Gastroesophageal sphincter (tissue), 4 donors: ENCODE measurements at regions not wholly inside any gene's neighbourhood (a gene's known extent, or its start where the extent isn't known, plus 50 kb on each side); places are given as distances from the start of the nearest gene placed in this dataset.

Experiments
- ATAC-seq: fragments of 150-250 bp; one replicate; pipeline ENCODE4 v1.9.1; 2016; ENCODE audit warnings: mild to moderate bottlenecking, moderate library complexity
- H3K27ac ChIP-seq, 4 donors: fragments of 200-600 bp; sonication (generic) in 3 of 4; 1 replicate in 3 of 4; 2 replicates in 1 of 4; pipeline ENCODE4 v1.5.1; 2016 to 2019
- H3K27me3 ChIP-seq: fragments of 200-600 bp; sonication (generic); one replicate; pipeline ENCODE4 v1.5.1; 2019
- H3K36me3 ChIP-seq, 2 donors: fragments of 200-600 bp; sonication (generic); one replicate each; pipeline ENCODE4 v1.5.1; 2019; ENCODE audit warnings: control low read depth in 1 of 2
- H3K4me1 ChIP-seq, 3 donors: fragments of 200-600 bp; sonication (generic); 1 replicate in 2 of 3; 2 replicates in 1 of 3; pipeline ENCODE4 v1.5.1; 2016 to 2019; ENCODE audit warnings: control low read depth in 2 of 3
- H3K4me3 ChIP-seq, 2 donors: fragments of 200-600 bp; sonication (generic); one replicate each; pipeline ENCODE4 v1.5.1; 2019; ENCODE audit warnings: mild to moderate bottlenecking in 1 of 2, moderate library complexity in 1 of 2
- H3K9me3 ChIP-seq, 3 donors: fragments of 200-600 bp; sonication (generic); one replicate each; pipeline ENCODE4 v1.5.1; 2017 to 2019; ENCODE audit warnings: control low read depth in 2 of 3
- CTCF ChIP-seq, 4 experiments: fragments of 200-600 bp in 2 of 4; fragments of 450-650 bp in 2 of 4; sonication (generic) in 1 of 4; IDR thresholded peaks; one replicate each; pipeline ENCODE4 v1.5.1; 2017 to 2019; ENCODE audit warnings: antibody characterized with exemption in 4 of 4, mild to moderate bottlenecking in 2 of 4, moderate library complexity in 2 of 4
- EP300 ChIP-seq: sonication (generic); formaldehyde crosslinking; IDR thresholded peaks from one replicate; pipeline ENCODE4 v1.6.1; 2017; ENCODE audit warnings: antibody characterized with exemption, mild to moderate bottlenecking
- POLR2A ChIP-seq, 2 donors: fragments of 450-650 bp; IDR thresholded peaks; one replicate each; pipeline ENCODE4 v1.6.1; 2017; ENCODE audit warnings: antibody characterized with exemption in 2 of 2, mild to moderate bottlenecking in 2 of 2, moderate library complexity in 1 of 2
- POLR2AphosphoS5 ChIP-seq: sonication (generic); formaldehyde crosslinking; IDR thresholded peaks from one replicate; pipeline ENCODE4 v1.6.1; 2017; ENCODE audit warnings: antibody characterized with exemption
- WGBS, 2 donors: methylation state at CpG; one replicate each; pipeline ENCODE4 v1.1.5; 2018; ENCODE audit warnings: low coverage in 1 of 2; 5-methylcytosine and 5-hydroxymethylcytosine counted together

- Histone ChIP-seq H3K4me3 (no peak overlapping the region), H3K27me3 (no peaks in the 10 kb centered on the region), H3K36me3 (peaks cover 0 to 10% of the 10 kb centered on the region in 2 donors), H3K4me1 (no peaks in the 10 kb centered on the region), H3K27ac (no peak overlapping the region), H3K9me3 (no peaks in the 10 kb centered on the region)
- TF ChIP-seq POLR2AphosphoS5: no peak
- TF ChIP-seq CTCF (IDR thresholded peaks at IDR 0.05): no peak
- no peak for TF ChIP-seq EP300
- TF ChIP-seq POLR2A (IDR thresholded peaks at IDR 0.05): no peak
- ATAC-seq: no peak
Observed at GRCh38 chr15:62663547-62663946, 379.0 kb upstream of the TPM1 start.

GRCh38 chr15:62665449-62665848, 377.1 kb upstream of the TPM1 start:
- no peak overlapping the region for H3K27ac ChIP-seq
- peaks cover 0 to 11% of the 10 kb centered on the region in 2 donors for H3K36me3 ChIP-seq
- H3K4me3 ChIP-seq: no peak overlapping the region
- TF ChIP-seq POLR2AphosphoS5: no peak
- no peaks in the 10 kb centered on the region for H3K4me1 ChIP-seq
- WGBS, 2 donors: 46 to 74% methylated on average over 4 of the region's 4 CpGs
- ATAC-seq: no peak
- H3K27me3 ChIP-seq: no peaks in the 10 kb centered on the region
- no peaks in the 10 kb centered on the region for H3K9me3 ChIP-seq

DNA sequence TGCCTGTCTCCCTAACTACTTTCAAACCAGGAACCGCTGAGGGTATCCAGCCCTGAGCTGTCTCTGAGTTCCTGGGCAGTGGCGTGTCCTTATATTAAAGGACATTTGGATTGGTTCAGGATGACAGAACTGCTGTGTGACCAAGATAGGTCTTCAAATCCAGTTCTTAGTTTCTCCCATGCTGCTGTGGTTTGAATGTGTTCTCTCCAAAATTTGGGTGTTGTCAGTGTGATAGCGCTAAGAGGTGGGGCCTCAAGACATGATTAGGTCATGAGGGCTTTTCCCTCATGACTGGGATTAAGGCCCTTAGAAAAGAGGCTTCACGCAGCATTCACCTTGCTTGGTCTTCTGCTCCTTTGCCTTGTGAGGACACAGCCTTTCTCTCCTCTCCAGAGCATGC, 376.5 kb upstream of the TPM1 start:
- no peak for ATAC-seq
- H3K27me3 ChIP-seq: no peaks in the 10 kb centered on the region
- peaks cover 0 to 11% of the 10 kb centered on the region in 2 donors for H3K36me3 ChIP-seq
- TF ChIP-seq EP300 (no peak), POLR2AphosphoS5 (no peak), CTCF (IDR thresholded peaks at IDR 0.05) (no peak), POLR2A (IDR thresholded peaks at IDR 0.05) (no peak)
- no peak overlapping the region for H3K27ac ChIP-seq
- no peaks in the 10 kb centered on the region for H3K4me1 ChIP-seq
- H3K9me3 ChIP-seq: no peaks in the 10 kb centered on the region
- 89 to 100% methylated on average over 3 to 4 of the region's 4 CpGs for WGBS, 2 donors
- H3K4me3 ChIP-seq: no peak overlapping the region

GRCh38 chr15:62672268-62672667, 370.3 kb upstream of the TPM1 start:
- Histone ChIP-seq H3K27ac (no peak overlapping the region), H3K36me3 (peaks cover 0 to 33% of the 10 kb centered on the region in 2 donors), H3K4me3 (no peak overlapping the region), H3K27me3 (no peaks in the 10 kb centered on the region), H3K9me3 (no peaks in the 10 kb centered on the region), H3K4me1 (no peaks in the 10 kb centered on the region)
- TF ChIP-seq CTCF (IDR thresholded peaks at IDR 0.05) (no peak), EP300 (no peak), POLR2A (IDR thresholded peaks at IDR 0.05) (no peak), POLR2AphosphoS5 (no peak)
- WGBS, 2 donors: 39% methylated on average over 2 of the region's 2 CpGs; no CpG with 5 or more reads in 1 of the 2 donors
- no peak for ATAC-seq

- Histone ChIP-seq H3K27me3 (no peaks in the 10 kb centered on the region), H3K27ac (no peak overlapping the region), H3K36me3 (peaks cover 0 to 40% of the 10 kb centered on the region in 2 donors), H3K4me3 (no peak overlapping the region), H3K9me3 (no peaks in the 10 kb centered on the region), H3K4me1 (no peaks in the 10 kb centered on the region)
- no peak for ATAC-seq
- TF ChIP-seq POLR2AphosphoS5 (no peak), EP300 (no peak), CTCF (IDR thresholded peaks at IDR 0.05) (no peak), POLR2A (IDR thresholded peaks at IDR 0.05) (no peak)
- WGBS, 2 donors: 95 to 100% methylated on average over 3 to 6 of the region's 6 CpGs
Observed at GRCh38 chr15:62676891-62677290, 365.7 kb upstream of the TPM1 start.
